Pancreas (tissue), 10 donors: ENCODE measurements at regions not wholly inside any gene's neighbourhood (a gene's known extent, or its start where the extent isn't known, plus 50 kb on each side); places are given as distances from the start of the nearest gene placed in this dataset.
"Not testable (repeated sequence)": the region's sequence is repeated elsewhere in the genome, so short reads cannot be mapped to it uniquely, and the experiment has no call there.

ENCODE experiments used
- ATAC-seq, 4 donors: fragments of 200-7000 bp; cut with Tn5 transposase; one replicate each; pipeline versions ENCODE4 v1.8.0 to v1.9.1; 2020; ENCODE audit warnings: mild to moderate bottlenecking in 4 of 4, moderate library complexity in 4 of 4
- DNase-seq, 6 donors: peaks; one replicate each; pipeline ENCODE4 v3.0.0-alpha.2; 2020
- FAIRE-seq: peaks from 2 replicates; lab custom pipeline; 2012; peaks lifted over from hg19 to GRCh38; lab: Jason Lieb, UNC
- H3K27ac ChIP-seq, 4 donors: fragments of 200-600 bp; sonication (generic); 1 replicate in 3 of 4; 2 replicates in 1 of 4; pipeline versions ENCODE4 v1.5.0 to v1.8.0; 2020
- H3K27me3 ChIP-seq, 4 donors: fragments of 200-600 bp; one replicate each; pipeline ENCODE4 v1.8.0; 2021
- H3K36me3 ChIP-seq, 3 donors: fragments of 200-600 bp; sonication (generic) in 1 of 3; one replicate each; pipeline versions ENCODE4 v1.5.0 to v1.8.0; 2020 to 2021
- H3K4me1 ChIP-seq, 3 donors: fragments of 200-600 bp; one replicate each; pipeline ENCODE4 v1.8.0; 2021
- H3K4me3 ChIP-seq, 4 donors: fragments of 200-600 bp; sonication (generic) in 2 of 4; one replicate each; pipeline versions ENCODE4 v1.5.0 to v1.8.0; 2020 to 2021
- H3K9me3 ChIP-seq, 4 donors: fragments of 200-600 bp; one replicate each; pipeline ENCODE4 v1.8.0; 2021
- CTCF ChIP-seq, 4 donors: fragments of 200-600 bp; sonication (generic) in 3 of 4; IDR thresholded peaks; one replicate each; pipeline versions ENCODE4 v1.5.0 to v1.8.0; 2021; ENCODE audit warnings: antibody characterized with exemption in 4 of 4
- WGBS, 2 donors: extraction: QIAGEN DNeasy Blood & Tissue Kit; methylation state at CpG; one replicate each; pipeline ENCODE4 v1.1.7; 2013; 5-methylcytosine and 5-hydroxymethylcytosine counted together
- intact Hi-C, 3 donors: fragments of 100-400 bp; cut with DNase I; formaldehyde crosslinking; loops; one replicate each; pipeline versions ENCODE4 v1.11.1 to v1.14.2; 2022
- donor health status: healthy with polysubstance abuse.
- donor health status: DM: no; HTN: no; CAD: no; lungs with moderate emphysema.
- donor health status: DM: no; HTN: no; CAD: no.
- donor health status: control.
- donor health status: control.
- donor health status: Bipolar disorder and iron deficiency.
- donor health status: DM: yes; HTN: yes; CAD: no.
- donor health status: DM: no; HTN: no; CAD: no.
- donor health status: DM: no; HTN: no; CAD: no.
- donor health status: DM: yes; HTN: yes; CAD: no.

GRCh38 chr17:22518185-22518584 is 825.9 kb downstream of the KCNJ18 start:
- no peak for DNase-seq
- Histone ChIP-seq H3K27me3 (no peaks in the 10 kb centered on the region), H3K9me3 (no peaks in the 10 kb centered on the region), H3K4me1 (no peaks in the 10 kb centered on the region), H3K36me3 (no peaks in the 10 kb centered on the region), H3K27ac (no peak overlapping the region), H3K4me3 (no peak overlapping the region)
- no peak for TF ChIP-seq CTCF (IDR thresholded peaks at IDR 0.05)
- no peak for ATAC-seq
- no peak for FAIRE-seq
- intact Hi-C loops = no loop called here
- WGBS, 2 donors = 72 to 83% methylated on average over 10 of the region's 10 CpGs

DNA sequence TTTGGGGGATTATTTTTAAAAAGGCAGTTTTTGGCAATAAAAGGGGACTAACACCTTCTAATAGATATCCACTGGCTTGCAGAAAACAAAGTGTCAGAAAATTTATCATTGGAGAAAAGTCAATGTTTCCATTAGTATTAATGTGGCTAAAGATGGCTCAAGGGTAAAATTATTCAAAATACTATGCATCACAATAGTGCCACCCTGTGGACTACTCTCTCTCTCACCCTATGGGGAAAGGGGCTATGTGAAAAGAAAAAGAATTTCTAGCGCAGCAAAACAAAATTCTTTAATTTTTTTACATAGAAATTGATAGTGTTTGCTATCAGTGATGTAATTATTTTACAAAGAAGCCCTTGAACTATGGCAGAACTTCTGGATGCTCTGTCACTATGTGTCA is 856.5 kb downstream of the KCNJ18 start:
- H3K27me3 ChIP-seq, FAIRE-seq, H3K4me3 ChIP-seq, DNase-seq, ATAC-seq, intact Hi-C loops, H3K36me3 ChIP-seq, H3K4me1 ChIP-seq, H3K27ac ChIP-seq, H3K9me3 ChIP-seq: not testable (repeated sequence)
- WGBS, 2 donors = 24 to 25% methylated on average over 1 of the region's 1 CpG

DNA sequence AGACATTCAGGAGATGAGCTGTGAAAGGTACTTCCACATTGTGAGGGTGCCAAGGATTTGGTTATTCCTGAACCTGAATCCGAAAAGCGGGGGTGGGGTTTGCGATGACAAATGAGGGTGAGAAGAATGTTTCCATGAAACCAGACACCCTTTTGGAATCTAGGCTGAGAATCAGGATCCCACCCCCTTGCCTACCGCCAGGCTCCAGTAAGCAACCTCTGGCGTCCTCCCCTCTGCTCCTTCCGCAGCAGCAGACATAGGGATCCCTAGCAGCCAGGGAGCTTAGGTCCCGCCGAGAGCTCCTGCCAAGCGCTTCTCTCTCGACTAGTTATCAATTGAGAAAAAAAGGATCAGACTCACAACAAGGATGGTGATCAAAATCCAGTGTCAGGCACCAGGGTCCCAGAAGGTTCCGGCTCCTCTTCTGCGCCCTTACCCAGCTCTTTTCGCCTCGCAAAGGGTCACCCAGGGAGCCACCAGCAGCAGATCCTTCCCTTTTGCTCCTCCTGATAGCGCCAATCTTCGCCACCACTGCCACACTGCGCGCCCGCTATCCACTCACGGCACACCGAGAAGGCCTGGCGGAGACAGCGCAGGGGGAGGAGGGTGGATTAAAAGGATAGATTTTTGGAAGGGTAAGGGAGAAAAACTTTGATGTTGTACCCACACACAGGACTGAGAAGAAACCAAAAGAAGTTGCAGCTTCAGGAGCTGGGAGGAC is 859.5 kb downstream of the KCNJ18 start:
- H3K9me3 ChIP-seq, DNase-seq, FAIRE-seq, H3K27me3 ChIP-seq, H3K27ac ChIP-seq, intact Hi-C loops, H3K36me3 ChIP-seq, H3K4me1 ChIP-seq, ATAC-seq, H3K4me3 ChIP-seq: not testable (repeated sequence)
- 59 to 64% methylated on average over 22 to 23 of the region's 23 CpGs for WGBS, 2 donors

- intact Hi-C loops = no loop called here
- Histone ChIP-seq H3K4me3 (no peak overlapping the region), H3K9me3 (no peaks in the 10 kb centered on the region), H3K27ac (no peak overlapping the region), H3K36me3 (no peaks in the 10 kb centered on the region), H3K4me1 (no peaks in the 10 kb centered on the region), H3K27me3 (no peaks in the 10 kb centered on the region)
- ATAC-seq = no peak
- DNase-seq = no peak
- WGBS, 2 donors = 72 to 82% methylated on average over 20 to 21 of the region's 21 CpGs
- TF ChIP-seq CTCF (IDR thresholded peaks at IDR 0.05) = no peak
- no peak for FAIRE-seq
Measured at GRCh38 chr17:22569459-22570143, 877.3 kb downstream of the KCNJ18 start.

- no peak for TF ChIP-seq CTCF (IDR thresholded peaks at IDR 0.05)
- Histone ChIP-seq H3K36me3 (no peaks in the 10 kb centered on the region), H3K27me3 (no peaks in the 10 kb centered on the region), H3K27ac (no peak overlapping the region), H3K4me3 (no peak overlapping the region), H3K9me3 (no peaks in the 10 kb centered on the region), H3K4me1 (no peaks in the 10 kb centered on the region)
- ATAC-seq = no peak
- no peak for DNase-seq
- intact Hi-C loops = no loop called here
- no peak for FAIRE-seq
- WGBS, 2 donors = 55 to 57% methylated on average over 17 of the region's 17 CpGs
Measured at GRCh38 chr17:22570144-22570845, 878.0 kb downstream of the KCNJ18 start.
